Middle frontal gyrus (tissue), 1 donor: ENCODE measurements at regions not wholly inside any gene's neighbourhood (a gene's known extent, or its start where the extent isn't known, plus 50 kb on each side); places are given as distances from the start of the nearest gene placed in this dataset.
A peak's percentile ranks its signal among the peaks of the same experiment; 100 is the strongest.

Experiments
- DNase-seq: peaks from one replicate; pipeline ENCODE4 v3.0.0-alpha.2; 2015; ENCODE audit warnings: low spot score; ENCODE audit errors: extremely low spot score

GRCh38 chr2:107305966-107306365, 420.0 kb upstream of the ST6GAL2 start:
- DNase-seq: no peak

- no peak for DNase-seq
These were observed 420.9 kb upstream of the ST6GAL2 start for GRCh38 chr2:107306881-107307280.

GRCh38 chr2:107308835-107309234, 422.9 kb upstream of the ST6GAL2 start:
- no peak for DNase-seq

- no peak for DNase-seq
These were observed 426.3 kb upstream of the ST6GAL2 start for GRCh38 chr2:107312240-107312639.

GRCh38 chr2:107313316-107313715, 427.3 kb upstream of the ST6GAL2 start:
- no peak for DNase-seq

GRCh38 chr2:107320881-107321280, 434.9 kb upstream of the ST6GAL2 start:
- DNase-seq: no peak

GRCh38 chr2:107322416-107322815, 436.4 kb upstream of the ST6GAL2 start:
- DNase-seq: no peak

GRCh38 chr2:107323946-107324565, 438.1 kb upstream of the ST6GAL2 start:
- DNase-seq: no peak

- DNase-seq: peak; percentile 39
These were observed 440.2 kb upstream of the ST6GAL2 start for GRCh38 chr2:107325981-107326786.

- DNase-seq: no peak
These were observed 448.3 kb upstream of the ST6GAL2 start for GRCh38 chr2:107334306-107334705.

- DNase-seq: no peak
These were observed 450.6 kb upstream of the ST6GAL2 start for GRCh38 chr2:107336526-107336925.

- no peak for DNase-seq
These were observed 451.4 kb upstream of the ST6GAL2 start for GRCh38 chr2:107337209-107337898.

- DNase-seq: no peak
These were observed 452.1 kb upstream of the ST6GAL2 start for GRCh38 chr2:107338059-107338458.

- no peak for DNase-seq
These were observed 452.6 kb upstream of the ST6GAL2 start for GRCh38 chr2:107338571-107338970.

GRCh38 chr2:107340955-107341354, 455.0 kb upstream of the ST6GAL2 start:
- DNase-seq: no peak

- no peak for DNase-seq
These were observed 463.4 kb upstream of the ST6GAL2 start for GRCh38 chr2:107349329-107349728.

GRCh38 chr2:107354175-107354574, 468.2 kb upstream of the ST6GAL2 start:
- DNase-seq: no peak

- DNase-seq: no peak
These were observed 468.3 kb upstream of the RGPD4 start for GRCh38 chr2:107358362-107358761.

GRCh38 chr2:107359021-107359420, 467.7 kb upstream of the RGPD4 start:
- DNase-seq: no peak

- DNase-seq: no peak
These were observed 464.8 kb upstream of the RGPD4 start for GRCh38 chr2:107361751-107362381.

- no peak for DNase-seq
These were observed 463.7 kb upstream of the RGPD4 start for GRCh38 chr2:107362993-107363392.

- DNase-seq: no peak
These were observed 462.9 kb upstream of the RGPD4 start for GRCh38 chr2:107363806-107364205.
